ENCODE measurements at regions not wholly inside any gene's neighbourhood (a gene's known extent, or its start where the extent isn't known, plus 50 kb on each side); places are given as distances from the start of the nearest gene placed in this dataset.

- TF ChIP-seq POLR2AphosphoS5 (IDR thresholded peaks at IDR 0.05; ENCODE audit: borderline replicate concordance, low read depth, low read length) (no peak), EZH2 (IDR thresholded peaks at IDR 0.05) (no peak)
Measured at GRCh38 chr4:98733601-98734000, 75.2 kb upstream of the TSPAN5 start.
